NCI-H2081 (cell line): ENCODE measurements at regions not wholly inside any gene's neighbourhood (a gene's known extent, or its start where the extent isn't known, plus 50 kb on each side); places are given as distances from the start of the nearest gene placed in this dataset.
"Not testable (repeated sequence)": the region's sequence is repeated elsewhere in the genome, so short reads cannot be mapped to it uniquely, and the experiment has no call there.

Experiments
- DNase-seq, 2 experiments: peaks; one replicate each; lab custom pipeline; 2025; lab: John Stamatoyannopoulos, UW

DNA sequence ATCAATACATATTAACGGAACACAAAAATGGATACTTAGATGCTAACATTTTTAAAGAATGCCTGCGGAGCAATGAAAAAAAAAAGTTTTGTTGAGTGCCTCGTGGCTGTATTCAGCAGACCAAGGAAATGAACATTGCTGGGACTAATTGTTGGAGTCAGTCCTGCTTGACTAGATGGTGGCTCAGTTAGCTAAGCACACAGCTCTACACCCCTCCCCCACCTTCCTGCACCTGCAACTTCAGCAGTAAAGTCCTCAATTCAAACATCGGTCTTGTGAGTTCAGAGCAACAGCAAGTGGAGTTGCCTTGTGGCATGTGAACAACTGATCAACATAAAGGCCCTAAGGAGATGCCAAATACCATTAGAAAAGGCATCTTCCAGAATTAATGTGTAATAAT is 326.0 kb upstream of the NPSR1 start:
- DNase-seq: no peak

DNA sequence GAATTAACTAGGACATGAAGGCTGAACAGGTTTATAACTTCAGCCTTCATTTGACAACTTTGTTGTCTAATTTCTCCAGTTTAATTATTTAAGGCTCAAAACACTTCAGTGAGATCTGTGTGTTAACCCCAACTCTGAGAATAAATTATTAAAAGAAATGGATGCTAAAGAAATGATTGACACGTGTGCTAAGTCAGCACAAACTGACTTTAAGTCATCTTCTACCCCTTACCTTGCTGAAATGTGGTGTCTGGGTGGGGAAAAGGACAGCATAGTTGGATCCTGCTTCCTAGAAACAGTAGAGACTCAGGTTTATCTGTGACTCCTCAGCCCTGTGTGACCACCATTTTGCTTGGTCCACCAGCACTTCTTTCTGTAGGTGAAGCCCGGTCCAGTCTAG is 324.8 kb upstream of the NPSR1 start:
- DNase-seq: no peak

- DNase-seq: no peak
Measured at GRCh38 chr7:34333925-34334324, 324.1 kb upstream of the NPSR1 start.

- no peak for DNase-seq
Measured at GRCh38 chr7:34337163-34337562, 320.9 kb upstream of the NPSR1 start.

DNA sequence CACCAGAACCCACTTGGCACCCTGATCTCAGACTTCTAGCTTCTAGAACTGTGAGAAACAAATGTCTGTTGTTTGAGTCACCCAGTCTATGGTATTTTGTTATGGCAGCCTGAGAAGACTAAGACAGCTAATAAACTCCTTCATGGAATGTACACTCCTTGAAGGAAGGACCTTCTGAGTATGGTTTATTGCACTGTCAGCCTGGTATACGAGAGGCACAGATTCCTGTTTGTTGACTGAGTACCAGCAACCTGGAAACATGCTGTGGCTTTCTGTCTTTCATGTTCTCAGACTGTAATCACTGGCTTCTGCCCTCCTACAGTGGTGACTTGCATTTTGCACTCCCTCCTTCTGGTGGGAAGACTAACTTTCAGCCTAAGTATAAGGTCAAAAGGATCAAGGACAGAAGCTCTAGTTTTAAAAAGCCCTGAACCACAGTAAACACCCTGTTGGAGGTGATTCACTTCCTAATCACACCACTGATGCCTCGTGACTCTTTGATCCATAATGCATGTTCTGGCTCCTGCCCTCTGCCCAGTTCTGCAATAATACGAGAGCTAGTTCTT is 319.0 kb upstream of the NPSR1 start:
- no peak for DNase-seq

DNA sequence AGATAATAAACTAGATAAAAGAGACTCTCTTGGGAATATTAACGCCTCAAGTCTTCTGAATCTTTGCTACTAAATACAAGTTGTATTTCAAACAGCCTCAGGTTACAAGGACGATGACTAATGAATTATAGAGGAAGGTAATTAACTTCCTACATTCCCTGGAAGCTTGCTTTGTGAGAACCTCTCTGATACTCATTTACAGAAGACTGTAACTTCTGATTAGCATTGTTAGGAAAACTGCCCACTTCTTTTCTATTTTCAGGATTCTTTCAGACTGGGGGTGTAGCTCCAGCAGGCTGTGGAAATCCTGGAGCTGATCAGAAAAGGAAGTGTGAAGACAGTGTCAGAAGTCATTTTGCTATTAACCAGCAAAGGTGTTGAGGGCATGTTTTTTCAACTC is 316.7 kb upstream of the NPSR1 start:
- no peak for DNase-seq

- DNase-seq: no peak
Measured at GRCh38 chr7:34342387-34342786, 315.6 kb upstream of the NPSR1 start.

- no peak for DNase-seq
Measured at GRCh38 chr7:34343667-34344066, 314.4 kb upstream of the NPSR1 start.

- no peak for DNase-seq
Measured at GRCh38 chr7:34354011-34354410, 304.0 kb upstream of the NPSR1 start.

GRCh38 chr7:34354899-34355298 is 303.1 kb upstream of the NPSR1 start:
- no peak for DNase-seq

GRCh38 chr7:34357068-34357467 is 300.9 kb upstream of the NPSR1 start:
- no peak for DNase-seq

- DNase-seq: no peak
Measured at GRCh38 chr7:34357946-34358345, 300.1 kb upstream of the NPSR1 start.

DNA sequence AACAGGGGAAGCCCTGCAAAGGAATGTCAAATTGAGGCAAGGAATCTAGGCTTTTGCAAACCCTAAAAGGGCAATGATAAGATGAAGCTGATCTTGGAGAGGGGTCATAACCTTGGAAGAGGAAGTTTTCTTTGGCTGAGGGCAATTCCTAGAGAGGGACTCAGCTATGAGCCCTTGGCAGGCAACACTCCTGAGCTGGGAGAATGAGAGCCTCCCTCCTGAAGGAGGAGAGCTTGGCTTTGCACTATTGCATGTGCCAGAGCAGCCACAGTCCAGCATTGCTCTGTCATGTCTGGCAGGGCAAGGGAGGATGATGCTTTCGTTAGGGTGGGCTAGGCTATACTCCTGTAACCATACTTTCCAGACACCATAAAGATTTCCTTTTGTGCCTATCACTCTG is 299.4 kb upstream of the NPSR1 start:
- DNase-seq: not testable (repeated sequence)

DNA sequence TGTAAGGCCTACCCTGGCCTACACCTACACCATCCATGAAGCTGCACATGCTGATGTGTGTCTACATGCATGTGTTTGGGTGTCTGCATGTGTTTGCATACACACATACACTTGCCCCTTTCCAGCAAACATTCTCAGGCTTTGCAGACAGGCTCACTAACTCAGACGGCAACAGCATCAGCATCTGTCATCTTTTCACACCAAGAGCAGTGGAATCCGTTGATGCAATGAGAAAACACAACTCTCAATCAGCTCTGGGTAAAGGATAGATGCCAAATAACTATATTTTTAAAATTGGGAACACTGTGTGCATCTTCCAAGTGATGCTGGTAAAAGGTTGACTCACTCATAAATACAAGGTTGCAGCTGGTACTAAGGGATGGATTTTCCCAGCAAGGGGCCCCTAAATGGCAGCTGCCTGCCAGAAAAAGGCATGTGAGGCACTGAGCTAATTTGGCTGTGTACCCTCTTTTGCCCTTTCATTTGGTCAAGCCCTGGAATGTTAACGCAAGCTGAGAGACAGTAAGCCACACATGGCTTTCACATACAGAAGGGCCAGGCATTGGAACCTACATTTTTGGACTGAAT is 296.3 kb upstream of the NPSR1 start:
- DNase-seq: peak in 1 of 2 experiments; percentile 21

DNA sequence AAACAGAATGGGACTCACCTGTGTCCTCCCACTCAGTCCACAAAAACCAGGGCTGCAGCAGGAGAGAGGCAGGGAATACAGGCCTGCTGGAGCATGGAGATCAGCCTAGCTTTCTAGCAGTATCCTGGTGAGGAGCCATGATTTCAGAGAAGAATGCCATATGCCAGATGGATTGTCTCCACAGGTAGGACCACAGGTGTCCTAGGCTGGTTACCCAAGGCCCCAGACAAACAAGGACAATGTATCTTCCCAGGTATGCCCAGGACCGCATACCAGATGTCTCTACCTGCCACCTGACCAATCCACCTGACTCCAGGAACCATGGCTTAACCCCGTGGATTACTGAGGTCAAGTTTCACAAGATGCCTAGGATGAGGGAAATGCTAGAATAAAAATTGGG is 295.4 kb upstream of the NPSR1 start:
- no peak for DNase-seq

DNA sequence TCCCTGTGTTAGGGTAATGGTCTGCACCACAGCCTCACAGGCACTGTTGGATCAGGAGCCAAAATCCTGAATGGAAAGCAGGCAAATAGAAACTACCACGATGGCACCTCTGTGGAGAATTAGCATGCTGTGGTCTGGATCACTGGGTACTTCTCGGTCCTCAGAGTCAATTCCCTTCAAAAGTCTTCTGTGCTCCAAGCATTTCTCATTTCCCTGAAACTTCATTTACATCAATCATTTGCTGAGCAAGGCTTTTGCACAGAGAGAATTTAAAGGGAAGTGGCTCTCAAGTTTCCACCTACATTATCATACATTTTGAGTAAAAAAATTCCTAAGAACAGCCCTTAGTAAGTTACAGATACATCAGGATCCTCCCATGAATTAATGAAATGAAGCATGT is 293.9 kb upstream of the NPSR1 start:
- DNase-seq: no peak

DNA sequence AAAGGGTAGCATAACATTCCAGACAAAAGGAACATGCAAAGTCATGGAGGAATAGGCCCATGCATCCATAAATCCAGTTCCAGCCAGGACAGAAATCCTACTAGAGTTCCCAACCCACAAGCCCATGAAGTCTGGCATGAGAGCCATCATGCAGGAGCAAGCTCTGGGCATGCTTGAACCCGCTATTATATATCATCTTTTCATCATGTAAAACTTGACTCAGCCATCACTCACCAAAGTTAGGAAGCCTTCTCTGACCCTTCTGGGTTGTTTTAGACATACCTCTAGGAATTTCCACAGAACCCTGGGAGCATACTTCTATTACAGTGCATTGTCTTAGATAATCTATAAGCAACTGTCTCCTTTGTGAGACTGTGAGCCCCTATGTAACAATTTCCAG is 293.0 kb upstream of the NPSR1 start:
- DNase-seq: no peak

- DNase-seq: no peak
Measured at GRCh38 chr7:34365611-34366010, 292.4 kb upstream of the NPSR1 start.

DNA sequence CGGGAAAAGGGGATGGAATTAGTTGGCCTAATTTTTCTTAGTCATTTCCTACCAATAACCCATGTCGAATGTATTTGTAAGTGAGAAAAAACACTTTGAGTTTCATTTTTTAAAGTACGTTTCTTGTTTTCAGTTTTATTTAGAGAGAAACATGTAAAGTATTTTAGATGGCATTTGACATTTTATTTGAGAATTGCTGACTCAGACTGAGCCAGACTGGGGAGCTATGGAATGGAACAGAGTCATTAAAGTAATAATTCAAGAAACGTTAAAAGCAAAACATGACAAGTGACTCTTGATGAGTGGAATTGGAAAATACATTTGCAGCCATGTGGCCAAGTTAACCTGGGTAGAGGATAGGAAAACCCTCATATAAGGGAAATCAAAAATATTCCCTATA is 286.1 kb upstream of the NPSR1 start:
- DNase-seq: no peak

DNA sequence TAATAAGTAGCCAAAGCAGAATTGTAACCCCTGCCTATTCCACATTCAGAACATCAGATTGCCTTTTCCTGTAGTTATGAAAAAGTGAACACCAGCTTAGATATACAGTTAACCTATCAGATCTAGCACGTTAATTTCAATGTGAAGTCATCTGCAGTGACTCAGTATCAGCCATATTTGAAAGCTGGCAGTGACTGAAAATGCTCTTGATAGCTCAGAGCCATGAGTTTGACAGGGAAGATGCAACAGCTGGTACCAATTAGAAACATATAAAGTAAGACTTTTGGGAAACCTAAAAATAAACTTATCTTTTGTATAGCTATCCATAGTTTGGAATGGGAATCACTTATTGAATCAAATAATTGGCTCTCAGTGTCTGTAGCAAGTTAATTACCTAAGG is 284.1 kb upstream of the NPSR1 start:
- no peak for DNase-seq

DNA sequence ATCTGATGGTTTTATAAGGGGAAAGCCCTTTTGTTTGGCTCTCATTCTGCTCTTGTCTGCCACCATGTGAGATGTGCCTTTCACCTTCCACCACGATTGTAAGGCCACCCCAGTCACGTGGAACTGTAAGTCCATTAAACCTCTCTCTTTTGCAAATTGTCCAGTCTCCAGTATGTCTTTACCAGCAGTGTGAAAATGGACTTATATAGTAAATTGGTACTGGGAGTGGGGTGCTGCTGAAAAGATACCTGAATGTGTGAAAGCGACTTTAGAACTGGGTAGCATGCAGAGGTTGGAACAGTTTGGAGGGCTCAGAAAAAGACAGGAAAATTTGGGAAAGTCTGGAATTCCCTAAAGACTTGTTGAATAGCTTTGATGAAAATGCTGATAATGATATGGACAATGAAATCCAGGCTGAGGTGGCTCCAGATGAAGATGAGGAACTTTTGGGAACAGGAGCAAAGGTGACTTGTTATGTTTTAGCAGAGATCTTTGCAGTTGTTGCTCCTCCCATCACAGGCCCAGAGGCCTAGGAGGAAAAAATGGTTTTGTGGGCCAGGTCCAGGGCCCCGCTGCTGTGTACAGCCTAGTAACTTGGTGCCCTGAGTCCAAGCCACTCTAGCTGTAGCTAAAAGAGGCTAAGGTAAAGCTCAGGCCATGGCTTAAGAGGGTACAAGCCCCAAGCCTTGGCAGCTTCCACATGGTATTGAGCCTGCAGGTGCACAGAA is 275.7 kb upstream of the NPSR1 start:
- DNase-seq: no peak

- no peak for DNase-seq
Measured at GRCh38 chr7:34385384-34385783, 272.6 kb upstream of the NPSR1 start.

- DNase-seq: no peak
Measured at GRCh38 chr7:34389332-34390078, 268.5 kb upstream of the NPSR1 start.
